H1 (cell line): ENCODE measurements at regions not wholly inside any gene's neighbourhood (a gene's known extent, or its start where the extent isn't known, plus 50 kb on each side); places are given as distances from the start of the nearest gene placed in this dataset.

Experiments
- CTCF ChIA-PET: fragments of 300-600 bp; sonication (Branson Sonifier 250); formaldehyde crosslinking; loops from one replicate; lab custom pipeline; 2021; ENCODE audit not compliant: partially characterized antibody; lab: Charles Lee
- POLR2A ChIA-PET: fragments of 300-600 bp; sonication (Branson Sonifier 250); formaldehyde crosslinking; loops from one replicate; lab custom pipeline; 2021; ENCODE audit warnings: inconsistent platforms; ENCODE audit not compliant: partially characterized antibody; lab: Charles Lee
- DNase-seq, 2 experiments: peaks; one replicate each; pipeline versions ENCODE4 v3.0.0 to v3.0.0-alpha.2; 2010 to 2022; ENCODE audit warnings: low spot score in 2 of 2, low read depth in 1 of 2, mixed read lengths in 1 of 2
- FAIRE-seq: peaks from 2 replicates; lab custom pipeline; 2011; peaks lifted over from hg19 to GRCh38; lab: Jason Lieb, UNC
- H2AFZ ChIP-seq: 2 replicates; pipeline ENCODE4 v1.8.1; 2012; ENCODE audit warnings: low read length, inconsistent platforms
- H2AK5ac ChIP-seq: 2 replicates; pipeline ENCODE4 v1.6.1; 2013; ENCODE audit warnings: low read depth, low read length
- H2BK120ac ChIP-seq: replicated peaks from 2 replicates; pipeline ENCODE3; 2013; ENCODE audit warnings: low read depth, low read length, inconsistent platforms
- H2BK12ac ChIP-seq: 2 replicates; pipeline ENCODE4 v1.6.1; 2013; ENCODE audit warnings: low read depth, low read length
- H2BK15ac ChIP-seq: 2 replicates; pipeline ENCODE4 v1.6.1; 2013; ENCODE audit warnings: low read length
- H2BK20ac ChIP-seq: 2 replicates; pipeline ENCODE4 v1.6.1; 2013; ENCODE audit warnings: low read length
- H2BK5ac ChIP-seq: 2 replicates; pipeline ENCODE4 v1.6.1; 2013; ENCODE audit warnings: low read depth, low read length
- H3K14ac ChIP-seq: 2 replicates; pipeline ENCODE4 v1.6.1; 2013; ENCODE audit warnings: inconsistent platforms; ENCODE audit not compliant: insufficient read length
- H3K18ac ChIP-seq: 2 replicates; pipeline ENCODE4 v1.6.1; 2013; ENCODE audit warnings: low read length; ENCODE audit errors: extremely low read depth
- H3K23ac ChIP-seq: 2 replicates; pipeline ENCODE4 v1.6.1; 2013; ENCODE audit warnings: inconsistent platforms; ENCODE audit not compliant: insufficient read length
- H3K23me2 ChIP-seq: 2 replicates; pipeline ENCODE4 v1.6.1; 2013; ENCODE audit warnings: low read depth, low read length
- H3K27ac ChIP-seq: 2 replicates; pipeline ENCODE4 v1.6.1; 2011; ENCODE audit warnings: low read depth, low read length, inconsistent platforms
- H3K27me3 ChIP-seq, 4 experiments: replicated peaks in 1 of 4; 1 replicate in 1 of 4; 2 replicates in 3 of 4; pipeline versions ENCODE4 v1.6.1 to v1.8.1; 2011 to 2013; ENCODE audit warnings: low read length in 3 of 4, mild to moderate bottlenecking in 3 of 4, inconsistent platforms in 2 of 4, mixed read lengths in 2 of 4, moderate library complexity in 1 of 4; ENCODE audit not compliant: control insufficient read depth in 3 of 4, insufficient read depth in 3 of 4; ENCODE audit errors: extremely low read depth in 1 of 4
- H3K36me3 ChIP-seq, 4 experiments: 2 replicates each; pipeline versions ENCODE4 v1.6.1 to v1.8.1; 2011 to 2013; ENCODE audit warnings: mild to moderate bottlenecking in 4 of 4, low read length in 3 of 4, moderate library complexity in 2 of 4, control low read depth in 1 of 4, inconsistent platforms in 1 of 4; ENCODE audit not compliant: insufficient read depth in 4 of 4, control insufficient read depth in 2 of 4
- H3K4ac ChIP-seq: replicated peaks from 2 replicates; pipeline ENCODE3; 2013; ENCODE audit warnings: low read length, low read depth, mixed read lengths, inconsistent platforms; ENCODE audit not compliant: insufficient read length
- H3K4me1 ChIP-seq, 4 experiments: replicated peaks in 1 of 4; 1 replicate in 1 of 4; 2 replicates in 3 of 4; pipeline versions ENCODE4 v1.6.1 to v1.8.1; 2011 to 2013; ENCODE audit warnings: low read length in 3 of 4, inconsistent platforms in 2 of 4, mixed read lengths in 1 of 4; ENCODE audit not compliant: insufficient read depth in 4 of 4, control insufficient read depth in 3 of 4
- H3K4me2 ChIP-seq, 2 experiments: 2 replicates each; pipeline versions ENCODE4 v1.6.1 to v1.8.1; 2011 to 2013; ENCODE audit warnings: low read depth in 2 of 2, low read length in 2 of 2, control low read depth in 1 of 2, inconsistent platforms in 1 of 2, mild to moderate bottlenecking in 1 of 2; ENCODE audit not compliant: insufficient read depth in 1 of 2
- H3K4me3 ChIP-seq, 4 experiments: fragments of 200-600, 300-600 bp in 1 of 4; sonication (generic), shearing (Covaris generic), sonication (Bioruptor Twin) in 1 of 4; 2 replicates each; pipeline versions ENCODE4 v1.5.1 to v1.8.1; 2011 to 2016; ENCODE audit warnings: low read length in 4 of 4, low read depth in 3 of 4, control low read depth in 2 of 4, inconsistent platforms in 2 of 4, mild to moderate bottlenecking in 2 of 4, mixed read lengths in 1 of 4, moderate library complexity in 1 of 4; ENCODE audit not compliant: insufficient read depth in 2 of 4; ENCODE audit errors: extremely low read depth in 1 of 4
- H3K56ac ChIP-seq: replicated peaks from 2 replicates; pipeline ENCODE3; 2013; ENCODE audit warnings: low read depth, mild to moderate bottlenecking, mixed read lengths, low read length, inconsistent platforms; ENCODE audit not compliant: insufficient read length
- H3K79me1 ChIP-seq: 2 replicates; pipeline ENCODE4 v1.6.1; 2013; ENCODE audit warnings: low read depth, low read length, control low read depth
- H3K79me2 ChIP-seq, 2 experiments: 2 replicates each; pipeline versions ENCODE4 v1.6.1 to v1.8.1; 2012 to 2013; ENCODE audit warnings: low read length in 2 of 2, mild to moderate bottlenecking in 2 of 2, inconsistent platforms in 1 of 2; ENCODE audit not compliant: insufficient read depth in 2 of 2, control insufficient read depth in 1 of 2
- H3K9ac ChIP-seq, 4 experiments: replicated peaks in 1 of 4; 1 replicate in 1 of 4; 2 replicates in 3 of 4; pipeline versions ENCODE4 v1.6.1 to v1.8.1; 2011 to 2013; ENCODE audit warnings: low read depth in 3 of 4, low read length in 3 of 4, control low read depth in 2 of 4, mild to moderate bottlenecking in 2 of 4, moderate library complexity in 2 of 4, inconsistent platforms in 1 of 4; ENCODE audit errors: extremely low read depth in 1 of 4
- H3K9me3 ChIP-seq, 2 experiments: 2 replicates each; pipeline versions ENCODE4 v1.6.1 to v1.8.1; 2012 to 2013; ENCODE audit warnings: mild to moderate bottlenecking in 2 of 2, moderate library complexity in 2 of 2, control low read depth in 1 of 2, inconsistent platforms in 1 of 2, low read depth in 1 of 2, low read length in 1 of 2, mixed read lengths in 1 of 2; ENCODE audit not compliant: insufficient read depth in 2 of 2
- H4K20me1 ChIP-seq, 2 experiments: replicated peaks in 1 of 2; 2 replicates each; pipeline versions ENCODE3 to v1.8.1; 2011 to 2013; ENCODE audit warnings: inconsistent platforms in 2 of 2, low read length in 2 of 2, mild to moderate bottlenecking in 1 of 2; ENCODE audit not compliant: insufficient read depth in 2 of 2, control insufficient read depth in 1 of 2
- H4K5ac ChIP-seq: 2 replicates; pipeline ENCODE4 v1.6.1; 2013; ENCODE audit warnings: low read length, low read depth, mixed read lengths, inconsistent platforms; ENCODE audit not compliant: insufficient read length
- H4K8ac ChIP-seq: 2 replicates; pipeline ENCODE4 v1.8.0; 2013; ENCODE audit warnings: mild to moderate bottlenecking, moderate library complexity, low read length, inconsistent platforms; ENCODE audit not compliant: insufficient read depth; ENCODE audit errors: extremely low read depth
- H4K91ac ChIP-seq: replicated peaks from 2 replicates; pipeline ENCODE3; 2013; ENCODE audit warnings: low read length, mixed read lengths, inconsistent platforms; ENCODE audit not compliant: insufficient read length
- CBX8 ChIP-seq: fragments of 300-800, 300-1000 bp; sonication (generic); IDR thresholded peaks from 2 replicates; pipeline ENCODE4 v1.7.1; 2016; ENCODE audit warnings: low read depth, low read length, borderline replicate concordance
- CEBPB ChIP-seq: IDR thresholded peaks from 2 replicates; pipeline ENCODE4 v1.6.1; 2012; ENCODE audit warnings: low read depth, low read length
- E2F6 ChIP-seq: IDR thresholded peaks from 2 replicates; pipeline ENCODE4 v1.6.1; 2012; ENCODE audit warnings: inconsistent platforms
- EGR1 ChIP-seq: IDR thresholded peaks from 2 replicates; pipeline ENCODE4 v1.6.1; 2011; ENCODE audit warnings: low read depth, low read length, borderline replicate concordance
- EP300 ChIP-seq, 2 experiments: IDR thresholded peaks; 1 replicate in 1 of 2; 2 replicates in 1 of 2; pipeline ENCODE4 v1.6.1; 2011 to 2012; ENCODE audit warnings: low read depth in 2 of 2, low read length in 2 of 2, mild to moderate bottlenecking in 2 of 2, borderline replicate concordance in 1 of 2, inconsistent platforms in 1 of 2, moderate library complexity in 1 of 2
- EZH2 ChIP-seq: fragments of 200-600 bp; sonication (generic); IDR thresholded peaks from 2 replicates; pipeline ENCODE4 v1.7.1; 2012; ENCODE audit warnings: low read depth, mild to moderate bottlenecking, moderate library complexity, low read length, inconsistent platforms; ENCODE audit not compliant: severe bottlenecking
- RAD21 ChIP-seq, 2 experiments: IDR thresholded peaks in 1 of 2; conservative IDR thresholded peaks in 1 of 2; 2 replicates each; pipeline ENCODE4 v1.6.1; 2011; ENCODE audit warnings: low read depth in 2 of 2, low read length in 2 of 2, improper control_type of control experiment in 1 of 2, inconsistent platforms in 1 of 2, mild to moderate bottlenecking in 1 of 2, moderate library complexity in 1 of 2
- RBBP5 ChIP-seq: IDR thresholded peaks from 2 replicates; pipeline ENCODE4 v1.7.1; 2012; ENCODE audit warnings: low read depth, mild to moderate bottlenecking, inconsistent platforms, low read length, moderate library complexity, borderline replicate concordance
- RXRA ChIP-seq: IDR thresholded peaks from 2 replicates; pipeline ENCODE4 v1.6.1; 2011; ENCODE audit warnings: low read depth, mild to moderate bottlenecking, low read length, moderate library complexity; ENCODE audit not compliant: insufficient read depth
- SUZ12 ChIP-seq: fragments of 200-600 bp; sonication (generic); IDR thresholded peaks from 2 replicates; pipeline ENCODE4 v1.6.1; 2012; ENCODE audit warnings: mild to moderate bottlenecking, inconsistent platforms, low read length, moderate library complexity, mixed read lengths
- ZNF274 ChIP-seq: IDR thresholded peaks from 2 replicates; pipeline ENCODE4 v1.7.0; 2012; ENCODE audit warnings: low read length, borderline replicate concordance; ENCODE audit errors: extremely low read depth
- WGBS, 2 experiments: shearing (Covaris generic) in 1 of 2; methylation state at CpG; one replicate each; pipeline versions ENCODE4 v1.1.6 to v1.1.7; 2013 to 2015; ENCODE audit warnings: low lambda C conversion rate in 2 of 2, mixed read lengths in 2 of 2, inconsistent platforms in 1 of 2, low coverage in 1 of 2, missing lambda C conversion rate in 1 of 2; ENCODE audit not compliant: insufficient replicate concordance in 2 of 2, insufficient coverage in 1 of 2, insufficient read length in 1 of 2; ENCODE audit errors: extremely low coverage in 1 of 2, missing lambda C conversion rate in 1 of 2; 5-methylcytosine and 5-hydroxymethylcytosine counted together
- TF ChIP-seq, protein P1 (sequence below): IDR thresholded peaks from 2 replicates; pipeline ENCODE4 v1.6.1; 2011; ENCODE audit warnings: low read length, improper control_type of control experiment

DNA sequence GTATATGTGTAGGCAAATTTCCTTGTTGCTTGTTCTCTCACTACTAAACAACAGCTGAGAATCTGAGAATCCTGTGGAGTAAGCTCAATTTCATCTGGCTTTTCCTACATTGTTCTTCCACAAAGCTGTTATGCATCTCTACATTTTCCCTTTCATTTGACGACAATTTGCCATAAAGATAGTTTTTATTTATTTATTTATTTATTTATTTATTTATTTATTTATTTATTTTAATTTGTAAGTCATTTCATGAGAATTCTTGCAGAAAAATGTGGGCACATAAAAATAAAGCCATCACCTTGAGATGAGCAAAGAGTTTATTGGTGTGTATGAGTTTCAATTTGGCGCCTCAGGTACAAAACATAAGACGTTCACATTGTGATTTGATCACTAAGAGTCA is 545.9 kb upstream of the SEL1L start:
- no peak overlapping the region for H2BK5ac ChIP-seq
- no peak overlapping the region for H4K8ac ChIP-seq
- 85% methylated on average over 3 of the region's 3 CpGs; no CpG with 5 or more reads in 1 of the 2 experiments for WGBS, 2 experiments
- no peak overlapping the region for H3K9ac ChIP-seq
- no peak overlapping the region for H2AK5ac ChIP-seq
- no peaks in the 10 kb centered on the region for H3K79me1 ChIP-seq
- H2BK15ac ChIP-seq, result no peak overlapping the region
- H3K23me2 ChIP-seq, result no peaks in the 10 kb centered on the region
- no peak overlapping the region for H3K27ac ChIP-seq
- H4K5ac ChIP-seq, result no peak overlapping the region
- H3K9me3 ChIP-seq, result no peaks in the 10 kb centered on the region
- no peak overlapping the region for H4K91ac ChIP-seq
- no peaks in the 10 kb centered on the region for H3K36me3 ChIP-seq
- ChIA-PET POLR2A (no interaction called here), CTCF (interaction anchor here (0.9 to 1.6 kb wide), 8 partner anchors 9 to 369 kb away, joined by 3 to 5 read pairs (median 3); no protein-coding TSS in a partner anchor)
- H2BK120ac ChIP-seq, result no peak overlapping the region
- DNase-seq (no peak), FAIRE-seq (no peak)
- no peak overlapping the region for H2AFZ ChIP-seq
- H3K4me1 ChIP-seq, result peaks cover 0 to 8% (median 5%) of the 10 kb centered on the region in 4 experiments; a peak in 3 of 7 replicates
- H3K27me3 ChIP-seq, result no peaks in the 10 kb centered on the region
- H3K4me2 ChIP-seq, result no peak overlapping the region
- no peak overlapping the region for H2BK20ac ChIP-seq
- no peaks in the 10 kb centered on the region for H3K79me2 ChIP-seq
- H3K23ac ChIP-seq, result no peak overlapping the region
- no peak overlapping the region for H3K14ac ChIP-seq
- H3K18ac ChIP-seq, result no peak overlapping the region
- no peak overlapping the region for H3K4ac ChIP-seq
- H3K56ac ChIP-seq, result no peak overlapping the region
- H2BK12ac ChIP-seq, result no peak overlapping the region
- H4K20me1 ChIP-seq, result no peaks in the 10 kb centered on the region
- H3K4me3 ChIP-seq, result no peak overlapping the region
- no peak for TF ChIP-seq RBBP5
- no peak for TF ChIP-seq RXRA
- no peak for TF ChIP-seq EGR1
- TF ChIP-seq E2F6, result no peak
- TF ChIP-seq CEBPB, result no peak
- TF ChIP-seq ZNF274, result no peak
- TF ChIP-seq EZH2, result no peak
- no peak for TF ChIP-seq RAD21 (IDR thresholded peaks at IDR 0.05 in 1 of 2, conservative IDR thresholded peaks at IDR 0.05 in 1 of 2; ENCODE audit: low read depth in 2 of 2, low read length in 2 of 2)
- TF ChIP-seq, protein P1, sequence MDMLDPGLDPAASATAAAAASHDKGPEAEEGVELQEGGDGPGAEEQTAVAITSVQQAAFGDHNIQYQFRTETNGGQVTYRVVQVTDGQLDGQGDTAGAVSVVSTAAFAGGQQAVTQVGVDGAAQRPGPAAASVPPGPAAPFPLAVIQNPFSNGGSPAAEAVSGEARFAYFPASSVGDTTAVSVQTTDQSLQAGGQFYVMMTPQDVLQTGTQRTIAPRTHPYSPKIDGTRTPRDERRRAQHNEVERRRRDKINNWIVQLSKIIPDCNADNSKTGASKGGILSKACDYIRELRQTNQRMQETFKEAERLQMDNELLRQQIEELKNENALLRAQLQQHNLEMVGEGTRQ, result no peak
- no peak for TF ChIP-seq EP300 (IDR thresholded peaks at IDR 0.05; ENCODE audit: borderline replicate concordance in 1 of 2, low read depth in 2 of 2, low read length in 2 of 2)
- TF ChIP-seq CBX8, result no peak
- no peak for TF ChIP-seq SUZ12
